T-cell (primary cell): ENCODE measurements at regions not wholly inside any gene's neighbourhood (a gene's known extent, or its start where the extent isn't known, plus 50 kb on each side); places are given as distances from the start of the nearest gene placed in this dataset.

Source experiments
- ATAC-seq, 4 experiments: fragments of 200-7000 bp in 3 of 4; fragments of 150-1000 bp in 1 of 4; cut with Tn5 transposase; replicated peaks in 1 of 4; 1 replicate in 3 of 4; 2 replicates in 1 of 4; pipeline ENCODE4 v1.10.0; 2021; ENCODE audit warnings: moderate library complexity in 3 of 4, mild to moderate bottlenecking in 2 of 4, moderate number of reproducible peaks in 1 of 4
- CTCF ChIA-PET, 2 donors: fragments of 300-600 bp; sonication (Branson Sonifier 250); formaldehyde crosslinking; loops; one replicate each; lab custom pipeline; 2022; ENCODE audit warnings: antibody characterized with exemption in 2 of 2; lab: Charles Lee
- POLR2A ChIA-PET, 2 donors: fragments of 300-600 bp; sonication (Branson Sonifier 250); formaldehyde crosslinking; loops; one replicate each; lab custom pipeline; 2022; ENCODE audit warnings: antibody characterized with exemption in 2 of 2; lab: Charles Lee
- DNase-seq, 35 experiments: peaks; one replicate each; pipeline versions ENCODE4 v3.0.0 to v3.0.0-alpha.2; 2013 to 2023
- H3K27ac ChIP-seq: one replicate; pipeline ENCODE4 v1.5.1; 2013; ENCODE audit warnings: low read length
- H3K27me3 ChIP-seq, 2 experiments: replicated peaks in 1 of 2; 1 replicate in 1 of 2; 2 replicates in 1 of 2; pipeline versions ENCODE4 v1.6.1 to v1.7.0; 2013; ENCODE audit warnings: low read length in 1 of 2, mixed read lengths in 1 of 2; ENCODE audit not compliant: control insufficient read depth in 2 of 2, insufficient read depth in 2 of 2; ENCODE audit errors: extremely low read depth in 1 of 2
- H3K36me3 ChIP-seq, 2 donors: 1 replicate in 1 of 2; 2 replicates in 1 of 2; pipeline versions ENCODE4 v1.6.1 to v1.7.0; 2013; ENCODE audit warnings: low read length in 1 of 2; ENCODE audit not compliant: control insufficient read depth in 2 of 2, insufficient read depth in 1 of 2; ENCODE audit errors: extremely low read depth in 1 of 2
- H3K4me1 ChIP-seq, 2 experiments: 1 replicate in 1 of 2; 2 replicates in 1 of 2; pipeline versions ENCODE4 v1.6.1 to v1.7.0; 2013; ENCODE audit warnings: low read length in 2 of 2, mixed read lengths in 1 of 2; ENCODE audit not compliant: insufficient read depth in 2 of 2, control insufficient read depth in 1 of 2; ENCODE audit errors: extremely low read depth in 1 of 2
- H3K4me3 ChIP-seq, 2 donors: 1 replicate in 1 of 2; 2 replicates in 1 of 2; pipeline versions ENCODE4 v1.5.1 to v1.7.0; 2013; ENCODE audit warnings: mild to moderate bottlenecking in 2 of 2, low read length in 1 of 2, moderate library complexity in 1 of 2; ENCODE audit not compliant: control insufficient read depth in 1 of 2; ENCODE audit errors: extremely low read depth in 1 of 2
- H3K9me3 ChIP-seq: 2 replicates; pipeline ENCODE4 v1.7.0; 2013
- H3K27ac Mint-ChIP-seq, 2 donors: one replicate each; pipeline ENCODE4 v1.8.0; 2020 to 2021; ENCODE audit warnings: mild to moderate bottlenecking in 2 of 2, mixed read lengths in 2 of 2
- H3K27me3 Mint-ChIP-seq, 2 donors: one replicate each; pipeline ENCODE4 v1.8.0; 2021 to 2022; ENCODE audit warnings: mixed read lengths in 2 of 2
- H3K36me3 Mint-ChIP-seq: one replicate; pipeline ENCODE4 v1.8.0; 2021; ENCODE audit warnings: mixed read lengths
- H3K4me1 Mint-ChIP-seq, 3 donors: one replicate each; pipeline ENCODE4 v1.8.0; 2020 to 2022; ENCODE audit warnings: mixed read lengths in 3 of 3, mild to moderate bottlenecking in 1 of 3
- H3K4me3 Mint-ChIP-seq, 3 donors: one replicate each; pipeline ENCODE4 v1.8.0; 2020 to 2022; ENCODE audit warnings: mild to moderate bottlenecking in 3 of 3, mixed read lengths in 3 of 3, moderate library complexity in 3 of 3
- H3K9me3 Mint-ChIP-seq, 3 donors: one replicate each; pipeline ENCODE4 v1.8.0; 2020 to 2022; ENCODE audit warnings: mixed read lengths in 3 of 3
- WGBS: methylation state at CpG from one replicate; pipeline ENCODE4 v1.1.5; 2013; ENCODE audit warnings: missing lambda C conversion rate; ENCODE audit not compliant: insufficient coverage; 5-methylcytosine and 5-hydroxymethylcytosine counted together

DNA sequence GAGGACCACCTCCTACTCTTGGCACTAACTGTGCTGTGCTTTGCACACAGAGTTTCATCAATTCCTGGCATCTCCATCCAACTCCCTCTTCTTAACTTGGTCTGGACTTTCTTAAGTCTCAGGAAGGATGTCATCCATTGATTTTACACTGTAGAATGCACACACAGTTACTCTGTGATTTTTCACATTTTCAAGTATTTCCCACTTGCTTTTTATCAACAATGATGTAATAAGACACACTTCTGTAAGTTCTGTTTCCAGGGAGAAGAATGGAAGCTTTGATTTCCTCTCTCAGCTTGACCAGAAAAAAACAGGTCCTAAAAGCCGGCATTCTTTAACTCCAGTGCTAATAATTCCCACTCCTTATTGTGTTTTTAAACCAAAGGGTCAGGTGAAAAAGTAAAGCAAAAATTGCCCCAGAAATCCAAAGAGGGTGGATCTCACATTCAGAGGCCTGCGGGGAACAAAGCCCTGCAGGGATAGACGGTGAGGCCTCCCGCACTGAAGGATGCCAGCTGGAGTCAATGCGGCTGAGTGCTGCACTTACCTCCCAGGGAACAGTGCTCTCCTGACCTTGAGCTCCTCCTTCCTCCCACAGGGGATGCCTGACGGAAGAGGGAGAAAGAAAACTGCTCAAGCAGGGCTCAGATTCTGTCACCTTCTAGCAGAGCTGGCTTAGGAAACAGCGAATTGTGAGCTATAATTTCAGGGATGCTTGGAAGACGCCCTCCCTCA lies 83.1 kb downstream of the PDCL3 start:
- CTCF ChIA-PET, result no interaction called here
- no peaks in the 10 kb centered on the region for H3K36me3 Mint-ChIP-seq
- ATAC-seq, result no peak
- Histone ChIP-seq H3K36me3 (no peaks in the 10 kb centered on the region), H3K27ac (no peak overlapping the region), H3K4me3 (no peak overlapping the region), H3K27me3 (no peaks in the 10 kb centered on the region), H3K4me1 (peaks cover 38 to 46% of the 10 kb centered on the region in 2 experiments), H3K9me3 (no peaks in the 10 kb centered on the region)
- H3K27me3 Mint-ChIP-seq, result no peaks in the 10 kb centered on the region
- H3K4me1 Mint-ChIP-seq, result peaks cover 67 to 76% (median 72%) of the 10 kb centered on the region in 3 donors
- POLR2A ChIA-PET, result no interaction called here
- H3K4me3 Mint-ChIP-seq, result peak overlapping the region in 1 of 3 donors; percentile 69
- no peak for DNase-seq
- H3K27ac Mint-ChIP-seq, result no peak overlapping the region
- H3K9me3 Mint-ChIP-seq, result peaks cover 0 to 4% (median 0%) of the 10 kb centered on the region in 3 donors
- 97% methylated on average over 3 of the region's 8 CpGs for WGBS

GRCh38 chr2:100647709-100648108 lies 84.9 kb downstream of the PDCL3 start:
- H3K36me3 Mint-ChIP-seq, result no peaks in the 10 kb centered on the region
- peaks cover 50 to 71% (median 66%) of the 10 kb centered on the region in 3 donors for H3K4me1 Mint-ChIP-seq
- ATAC-seq (no peak), DNase-seq (no peak)
- ChIA-PET POLR2A (no interaction called here), CTCF (interaction anchor here (0.5 to 1.5 kb wide), 4 partner anchors 15 to 1125 kb away, joined by 3 to 8 read pairs (median 3); no protein-coding TSS in a partner anchor)
- H3K9me3 Mint-ChIP-seq, result peaks cover 0 to 4% (median 0%) of the 10 kb centered on the region in 3 donors
- no peaks in the 10 kb centered on the region for H3K27me3 ChIP-seq
- no peak overlapping the region for H3K27ac ChIP-seq
- no peak overlapping the region for H3K4me3 Mint-ChIP-seq
- peaks cover 30 to 44% of the 10 kb centered on the region in 2 experiments for H3K4me1 ChIP-seq
- no peaks in the 10 kb centered on the region for H3K27me3 Mint-ChIP-seq
- WGBS, result 92% methylated on average over 1 of the region's 1 CpG
- H3K36me3 ChIP-seq, result no peaks in the 10 kb centered on the region
- H3K4me3 ChIP-seq, result no peak overlapping the region
- peak overlapping the region in 1 of 2 donors; percentile 3 for H3K27ac Mint-ChIP-seq
- H3K9me3 ChIP-seq, result no peaks in the 10 kb centered on the region

GRCh38 chr2:100650151-100650550 lies 87.4 kb downstream of the PDCL3 start:
- no CpG with 5 or more reads among the region's 3 CpGs for WGBS
- ATAC-seq, result peak; percentile 31 to 43 (median 36)
- Mint-ChIP-seq H3K27me3 (no peaks in the 10 kb centered on the region), H3K9me3 (peaks cover 0 to 4% (median 0%) of the 10 kb centered on the region in 3 donors), H3K4me1 (peaks cover 47 to 66% (median 60%) of the 10 kb centered on the region in 3 donors), H3K36me3 (no peaks in the 10 kb centered on the region), H3K27ac (peak overlapping the region; percentile 66 to 87), H3K4me3 (peak overlapping the region; percentile 18 to 64 (median 41))
- H3K27ac ChIP-seq, result peak overlapping the region; percentile 3
- CTCF ChIA-PET, result interaction anchor here in 1 of 2 donors (0.8 kb wide), 1 partner anchor 40 kb away, joined by 3 read pairs; no protein-coding TSS in a partner anchor
- no peaks in the 10 kb centered on the region for H3K9me3 ChIP-seq
- POLR2A ChIA-PET, result interaction anchor here in 1 of 2 donors (0.6 kb wide), 1 partner anchor 24 kb away, joined by 3 read pairs; no protein-coding TSS in a partner anchor
- peak in 1 of 35 experiments; percentile 28 for DNase-seq
- no peaks in the 10 kb centered on the region for H3K27me3 ChIP-seq
- H3K4me3 ChIP-seq, result no peak overlapping the region
- peaks cover 19 to 39% of the 10 kb centered on the region in 2 experiments for H3K4me1 ChIP-seq
- H3K36me3 ChIP-seq, result no peaks in the 10 kb centered on the region

GRCh38 chr2:100653449-100654035 lies 90.7 kb downstream of the PDCL3 start:
- WGBS, result no CpG with 5 or more reads among the region's 7 CpGs
- Histone ChIP-seq H3K36me3 (no peaks in the 10 kb centered on the region), H3K4me3 (no peak overlapping the region), H3K9me3 (no peaks in the 10 kb centered on the region), H3K27ac (peak overlapping the region; percentile 19), H3K4me1 (peaks cover 15 to 35% of the 10 kb centered on the region in 2 experiments), H3K27me3 (no peaks in the 10 kb centered on the region)
- H3K36me3 Mint-ChIP-seq, result no peaks in the 10 kb centered on the region
- H3K27ac Mint-ChIP-seq, result peak overlapping the region; percentile 82 to 84
- peak in 34 of 35 experiments; percentile 15 to 87 (median 63) for DNase-seq
- peaks cover 38 to 49% (median 47%) of the 10 kb centered on the region in 3 donors for H3K4me1 Mint-ChIP-seq
- H3K27me3 Mint-ChIP-seq, result peaks cover 0 to 3% of the 10 kb centered on the region in 2 donors
- CTCF ChIA-PET, result interaction anchor here in 1 of 2 donors (0.6 to 0.7 kb wide), 2 partner anchors 10 to 360 kb away, joined by 5 read pairs; no protein-coding TSS in a partner anchor
- peak; percentile 78 to 94 (median 86) for ATAC-seq
- POLR2A ChIA-PET, result interaction anchor here (0.6 to 0.7 kb wide), 4 partner anchors 9 to 821 kb away, joined by 3 to 9 read pairs (median 6); partner anchors contain the start of gene RFX8 (in 1 of the 2)
- no peaks in the 10 kb centered on the region for H3K9me3 Mint-ChIP-seq
- H3K4me3 Mint-ChIP-seq, result peak overlapping the region in 1 of 3 donors; percentile 54

GRCh38 chr2:100654611-100655010 lies 91.8 kb downstream of the PDCL3 start:
- no peaks in the 10 kb centered on the region for H3K36me3 Mint-ChIP-seq
- no CpG with 5 or more reads among the region's 7 CpGs for WGBS
- ChIA-PET POLR2A (interaction anchor here (0.6 to 0.7 kb wide), 2 partner anchors 24 to 105 kb away, joined by 3 to 11 read pairs; no protein-coding TSS in a partner anchor), CTCF (interaction anchor here in 1 of 2 donors (0.5 to 0.6 kb wide), 2 partner anchors 25 to 42 kb away, joined by 5 to 6 read pairs; no protein-coding TSS in a partner anchor)
- no peaks in the 10 kb centered on the region for H3K9me3 Mint-ChIP-seq
- H3K4me3 Mint-ChIP-seq, result peak overlapping the region in 1 of 3 donors; percentile 54
- no peaks in the 10 kb centered on the region for H3K27me3 ChIP-seq
- H3K4me1 Mint-ChIP-seq, result peaks cover 33 to 43% (median 42%) of the 10 kb centered on the region in 3 donors
- ATAC-seq (no peak), DNase-seq (no peak)
- peaks cover 0 to 5% of the 10 kb centered on the region in 2 donors for H3K27me3 Mint-ChIP-seq
- H3K4me3 ChIP-seq, result no peak overlapping the region
- H3K4me1 ChIP-seq, result peaks cover 15 to 32% of the 10 kb centered on the region in 2 experiments
- H3K27ac ChIP-seq, result no peak overlapping the region
- H3K9me3 ChIP-seq, result no peaks in the 10 kb centered on the region
- H3K36me3 ChIP-seq, result no peaks in the 10 kb centered on the region
- peak overlapping the region in 1 of 2 donors; percentile 34 for H3K27ac Mint-ChIP-seq

DNA sequence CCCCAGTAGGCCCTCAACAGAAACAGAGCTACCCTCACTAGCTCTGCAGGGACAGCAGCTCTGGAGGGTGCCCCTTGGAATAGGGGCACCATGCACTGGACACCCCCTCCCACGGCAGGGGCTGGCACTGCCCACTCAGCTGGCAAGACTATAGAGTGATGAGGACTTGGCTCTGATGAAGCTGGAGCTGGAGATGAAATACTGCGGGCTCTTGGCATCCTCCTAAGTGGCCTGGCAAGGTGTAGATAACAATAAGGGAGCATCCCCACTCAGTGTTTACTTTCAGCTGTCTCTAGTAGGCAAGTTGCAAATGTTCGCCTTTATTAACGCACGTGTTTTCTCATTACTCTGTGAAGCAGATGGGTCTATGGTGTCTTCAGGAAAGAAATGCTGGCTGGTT lies 92.7 kb downstream of the PDCL3 start:
- no peak overlapping the region for H3K4me3 Mint-ChIP-seq
- no peak overlapping the region for H3K27ac ChIP-seq
- 100% methylated on average over 4 of the region's 5 CpGs for WGBS
- no peaks in the 10 kb centered on the region for H3K36me3 Mint-ChIP-seq
- DNase-seq, result no peak
- H3K9me3 ChIP-seq, result no peaks in the 10 kb centered on the region
- no peak overlapping the region for H3K4me3 ChIP-seq
- no peaks in the 10 kb centered on the region for H3K36me3 ChIP-seq
- no peaks in the 10 kb centered on the region for H3K27me3 ChIP-seq
- H3K27me3 Mint-ChIP-seq, result peaks cover 0 to 5% of the 10 kb centered on the region in 2 donors
- no peak overlapping the region for H3K27ac Mint-ChIP-seq
- peaks cover 15 to 26% of the 10 kb centered on the region in 2 experiments for H3K4me1 ChIP-seq
- POLR2A ChIA-PET, result interaction anchor here in 1 of 2 donors (0.6 kb wide), 1 partner anchor 9 kb away, joined by 3 read pairs; no protein-coding TSS in a partner anchor
- CTCF ChIA-PET, result interaction anchor here in 1 of 2 donors (0.6 kb wide), 1 partner anchor 71 kb away, joined by 3 read pairs; no protein-coding TSS in a partner anchor
- no peak for ATAC-seq
- peaks cover 27 to 36% (median 35%) of the 10 kb centered on the region in 3 donors for H3K4me1 Mint-ChIP-seq
- H3K9me3 Mint-ChIP-seq, result no peaks in the 10 kb centered on the region
